GM20431 (cell line): ENCODE measurements at regions not wholly inside any gene's neighbourhood (a gene's known extent, or its start where the extent isn't known, plus 50 kb on each side); places are given as distances from the start of the nearest gene placed in this dataset.

Source experiments
- in situ Hi-C: fragments of 300-500 bp; cut with MseI, MboI; formaldehyde crosslinking; loops from one replicate; pipeline ENCODE4 v1.15.0; 2020; ENCODE audit warnings: low sequenced_read_pairs; ENCODE audit not compliant: unreplicated experiment

DNA sequence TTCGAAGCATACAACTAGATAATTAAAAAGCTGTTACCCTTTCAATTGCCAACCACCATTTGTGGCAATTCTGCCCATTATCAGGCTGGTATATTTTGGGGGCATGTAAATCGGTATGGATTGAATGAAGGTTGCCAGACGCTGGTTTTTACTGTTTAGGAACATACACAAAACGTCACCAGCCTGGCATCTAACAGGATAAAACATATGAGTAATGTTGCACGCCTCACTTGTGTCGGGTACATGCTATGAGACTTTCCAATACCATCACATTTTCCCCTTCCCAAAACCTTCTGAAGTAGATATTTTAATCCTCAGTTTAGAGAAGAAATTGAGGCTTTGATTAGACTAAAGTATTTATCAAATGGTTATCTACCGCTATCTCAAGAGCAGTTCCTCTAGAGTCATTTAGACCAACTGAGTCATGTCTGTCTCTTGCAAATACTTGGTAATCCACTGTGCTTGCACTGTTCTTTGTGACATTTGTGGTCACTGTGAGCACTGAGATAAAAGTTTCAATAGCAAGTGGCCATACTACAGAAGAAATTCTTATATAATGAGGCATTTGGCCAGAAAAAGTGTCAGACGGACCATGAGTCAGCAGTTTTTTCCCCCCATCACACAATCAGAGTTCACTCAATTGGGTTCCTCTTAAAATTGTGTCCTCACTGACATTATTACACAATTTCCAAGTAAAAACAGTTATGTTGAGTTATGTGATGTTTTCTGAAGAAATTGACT is 498.7 kb downstream of the NXPH1 start:
- in situ Hi-C loops: no loop called here

DNA sequence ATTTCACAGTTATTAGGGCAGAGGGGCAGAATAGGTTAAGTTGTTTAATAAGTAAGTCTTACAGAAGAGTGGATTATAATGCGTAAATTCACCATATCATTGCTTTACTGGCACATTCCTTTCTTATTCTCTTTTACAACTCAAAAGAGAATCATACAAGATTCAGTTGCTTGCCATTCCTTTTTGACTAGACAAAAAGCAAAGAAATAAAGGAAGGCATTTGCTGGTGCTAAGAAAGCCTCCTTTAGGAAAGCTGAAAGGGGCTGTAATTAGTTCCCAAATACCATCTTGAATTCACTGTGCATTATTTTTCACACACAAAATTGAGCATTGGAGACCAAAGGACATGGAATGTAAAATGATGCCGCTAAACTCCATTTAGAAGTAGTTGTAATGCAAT is 499.3 kb downstream of the NXPH1 start:
- in situ Hi-C loops: no loop called here

DNA sequence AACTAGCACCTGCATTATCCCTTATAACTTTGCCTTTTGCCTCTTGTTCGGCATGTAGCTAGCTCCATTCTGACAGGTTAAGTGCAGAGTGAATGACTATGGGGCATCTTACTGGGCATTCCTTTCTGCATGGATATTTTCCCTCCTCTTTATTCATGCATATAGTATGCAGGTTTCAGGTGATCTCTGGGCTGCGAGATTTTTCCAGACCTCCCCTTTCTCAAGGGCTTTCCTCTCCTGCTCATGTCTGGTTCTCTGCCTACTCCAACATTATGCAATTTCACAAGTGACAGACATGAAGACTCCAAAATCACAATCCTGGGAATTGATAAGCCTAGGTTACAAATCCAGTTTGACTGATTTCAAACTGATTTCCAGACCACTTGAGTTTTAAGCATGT is 503.8 kb downstream of the NXPH1 start:
- in situ Hi-C loops: no loop called here

GRCh38 chr7:8938044-8938805 is 504.8 kb downstream of the NXPH1 start:
- in situ Hi-C loops: no loop called here

GRCh38 chr7:8939446-8939845 is 506.0 kb downstream of the NXPH1 start:
- in situ Hi-C loops: no loop called here

DNA sequence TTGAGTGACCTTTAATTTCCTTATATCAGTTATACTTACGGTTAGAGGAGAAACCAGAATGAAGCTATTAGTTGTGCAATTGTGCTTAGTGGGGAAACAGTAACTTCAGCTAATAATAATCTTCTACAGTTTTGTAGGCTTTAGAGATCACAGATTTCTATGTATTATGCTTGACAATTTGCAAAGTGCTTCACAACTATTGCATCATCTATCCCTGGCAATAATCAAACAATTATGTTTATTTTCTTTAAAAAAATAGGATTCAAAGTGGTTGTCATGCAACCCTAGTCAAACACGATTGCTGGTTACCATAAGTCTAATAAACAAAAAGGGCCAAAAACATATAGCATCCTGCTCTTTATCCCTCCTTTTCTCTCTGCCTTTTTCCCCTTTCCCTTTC is 530.3 kb downstream of the NXPH1 start:
- in situ Hi-C loops: no loop called here

DNA sequence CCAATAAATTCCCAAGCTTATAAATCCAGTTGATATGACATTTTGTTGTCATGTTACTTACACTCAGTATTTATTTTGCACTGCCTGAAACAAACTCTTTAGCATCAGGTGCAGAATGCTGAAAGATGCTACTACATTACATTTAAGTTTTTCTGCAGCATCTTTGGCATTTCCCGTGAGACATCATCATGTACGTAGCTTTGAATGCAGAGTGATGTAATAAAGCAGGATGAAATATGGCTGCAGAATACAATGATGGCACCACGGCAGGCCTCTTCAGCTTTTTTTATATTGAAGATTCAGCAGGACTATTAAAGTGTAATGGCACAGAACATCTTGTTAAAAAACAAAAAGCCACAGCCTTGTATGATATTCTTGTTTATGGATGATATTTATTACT is 531.8 kb downstream of the NXPH1 start:
- in situ Hi-C loops: no loop called here

- in situ Hi-C loops: no loop called here
Observed at GRCh38 chr7:8973601-8974000, 540.2 kb downstream of the NXPH1 start.

DNA sequence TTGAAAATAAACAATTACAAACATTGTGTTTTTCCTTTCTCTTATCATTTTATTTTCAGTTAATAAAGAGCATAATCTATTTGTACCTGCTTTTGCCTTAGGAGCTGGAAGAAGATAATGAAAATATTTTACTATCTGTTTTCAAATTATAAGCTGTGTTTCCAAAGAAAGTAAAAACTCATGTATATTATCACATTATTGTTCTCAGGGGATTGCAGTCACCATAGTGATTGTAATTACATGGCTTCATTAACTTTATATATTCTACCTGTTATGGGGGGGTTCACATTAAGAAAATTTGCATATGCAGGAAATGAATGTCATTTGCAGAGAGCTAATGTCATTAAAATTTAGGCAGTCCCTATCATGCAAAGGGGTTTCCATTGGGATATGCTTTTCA is 542.3 kb downstream of the NXPH1 start:
- in situ Hi-C loops: no loop called here

DNA sequence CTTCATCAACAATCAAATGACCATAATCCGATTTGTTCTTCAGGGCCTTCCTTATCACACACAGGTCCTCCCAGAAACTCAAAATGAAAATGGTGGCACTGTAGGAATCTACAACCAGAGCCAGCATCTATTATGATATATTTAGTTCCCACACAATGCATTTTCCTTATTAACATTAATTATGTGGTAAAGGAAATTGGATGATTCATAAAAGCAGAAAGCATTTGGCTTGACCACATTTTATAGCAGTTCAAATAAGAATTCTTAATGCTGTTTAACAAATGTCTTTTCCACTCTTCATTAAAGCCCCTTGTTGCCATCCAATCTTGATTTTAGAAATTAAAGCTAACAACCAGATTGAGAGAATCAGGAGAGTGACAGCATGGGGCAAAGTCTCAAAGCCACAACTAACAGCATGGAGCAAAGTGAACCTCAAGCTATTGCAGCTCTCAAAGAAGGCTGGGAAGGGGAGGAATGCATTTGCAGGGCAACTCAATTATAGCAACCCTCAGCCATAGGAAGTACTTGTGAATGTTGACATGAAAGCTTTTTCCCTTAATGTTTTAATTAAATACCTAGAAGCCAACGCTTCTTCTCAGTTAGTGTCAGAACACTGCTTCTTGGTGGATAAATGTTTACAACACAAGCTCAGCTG is 549.1 kb downstream of the NXPH1 start:
- in situ Hi-C loops: no loop called here

GRCh38 chr7:8985255-8985654 is 551.8 kb downstream of the NXPH1 start:
- in situ Hi-C loops: no loop called here

DNA sequence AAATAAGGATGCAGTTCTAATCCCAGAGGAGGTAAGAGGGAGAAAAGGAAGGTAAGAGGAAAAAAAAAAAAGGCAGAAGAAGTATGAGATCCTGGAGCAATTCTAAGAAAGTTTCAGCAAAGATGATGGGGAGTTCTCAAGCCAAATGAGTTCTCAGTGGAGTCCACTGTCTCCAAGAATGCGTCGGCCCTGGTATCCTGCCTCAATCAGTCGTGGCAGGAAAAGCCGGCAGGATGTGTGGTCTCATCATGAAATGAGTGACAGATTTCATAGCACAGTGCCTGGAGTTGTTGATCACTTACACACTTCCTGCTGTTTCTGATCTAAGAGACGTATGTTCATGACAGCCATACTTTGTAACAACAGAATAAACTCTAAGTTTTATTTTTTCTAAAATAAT is 554.9 kb downstream of the NXPH1 start:
- in situ Hi-C loops: no loop called here

DNA sequence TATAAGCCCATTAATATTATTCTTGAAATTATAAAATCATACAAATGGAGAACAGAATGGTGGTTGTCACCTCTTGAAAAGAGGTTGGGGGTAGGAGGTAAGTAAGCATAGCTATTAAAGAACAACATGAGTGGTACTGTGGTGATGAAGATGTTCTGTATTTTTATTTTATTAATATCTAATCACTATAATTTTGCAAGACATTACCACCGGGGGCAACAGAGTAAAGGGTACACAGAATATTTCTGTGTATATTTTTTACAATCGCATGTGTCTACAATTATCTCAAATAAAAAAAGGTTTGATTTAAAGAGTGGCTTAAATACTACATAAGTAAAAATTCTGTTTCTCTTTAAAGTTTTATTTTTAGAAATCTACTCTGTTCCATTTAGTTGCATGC is 557.8 kb downstream of the NXPH1 start:
- in situ Hi-C loops: no loop called here

- in situ Hi-C loops: no loop called here
Observed at GRCh38 chr7:8998762-8999161, 565.4 kb downstream of the NXPH1 start.

GRCh38 chr7:9013940-9014339 is 580.5 kb downstream of the NXPH1 start:
- in situ Hi-C loops: no loop called here

DNA sequence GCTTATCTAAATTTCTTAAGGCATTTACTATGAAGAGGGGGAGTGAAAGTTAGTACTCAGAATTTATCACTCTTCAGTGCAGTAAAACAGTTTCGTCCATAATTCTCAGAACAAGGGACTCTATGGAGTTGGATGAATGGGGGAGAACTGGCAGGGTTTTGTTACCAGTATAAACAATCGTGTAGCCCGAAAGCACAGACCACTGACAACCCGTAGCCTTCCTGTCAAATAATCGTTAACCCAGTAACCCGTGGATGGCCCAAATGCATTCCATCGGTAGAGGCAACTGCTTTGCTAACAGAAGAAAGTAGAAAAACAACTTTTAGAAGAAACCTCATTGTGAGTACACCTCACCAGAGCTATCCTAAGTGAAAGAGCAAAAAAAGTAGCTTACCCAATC is 583.9 kb downstream of the NXPH1 start:
- in situ Hi-C loops: no loop called here

- in situ Hi-C loops: no loop called here
Observed at GRCh38 chr7:9022456-9022855, 589.0 kb downstream of the NXPH1 start.

GRCh38 chr7:9023675-9024294 is 590.4 kb downstream of the NXPH1 start:
- in situ Hi-C loops: no loop called here

DNA sequence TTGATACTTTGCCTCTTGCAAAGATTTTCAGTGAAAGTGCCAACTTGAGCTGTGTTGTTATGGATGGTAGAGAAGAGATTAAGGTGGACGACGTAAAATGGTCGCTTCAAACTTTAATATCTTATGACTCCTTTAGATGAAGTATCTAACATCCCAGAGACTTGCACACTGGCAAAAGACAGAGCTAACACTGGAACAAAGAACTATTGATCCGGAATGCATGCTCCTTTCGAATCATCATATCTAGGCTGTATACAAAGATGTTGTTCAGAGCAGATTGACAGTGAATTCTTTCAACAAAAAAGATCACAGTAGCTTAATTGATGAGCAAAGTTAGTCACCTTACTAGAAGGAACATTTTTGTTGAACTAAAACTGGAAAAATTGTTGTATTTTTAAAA is 592.7 kb downstream of the NXPH1 start:
- in situ Hi-C loops: no loop called here

GRCh38 chr7:9028012-9028411 is 594.6 kb downstream of the NXPH1 start:
- in situ Hi-C loops: no loop called here
